SK-N-SH (cell line): ENCODE measurements at regions not wholly inside any gene's neighbourhood (a gene's known extent, or its start where the extent isn't known, plus 50 kb on each side); places are given as distances from the start of the nearest gene placed in this dataset.

ENCODE experiments used
- CTCF ChIA-PET: fragments of 300-600, 350-600 bp; formaldehyde crosslinking; extraction: SDS; loops from one replicate; lab custom pipeline; 2021; lab: Yijun Ruan, JAX
- POLR2A ChIA-PET: fragments of 350-600 bp; sonication (Branson Sonifier 250); formaldehyde crosslinking; extraction: SDS; loops from one replicate; lab custom pipeline; 2020; ENCODE audit warnings: antibody characterized with exemption, inconsistent platforms; lab: Yijun Ruan, JAX
- DNase-seq: peaks from one replicate; pipeline ENCODE4 v3.0.0; 2012
- H2AFZ ChIP-seq: fragments of 200-600 bp; sonication (generic); 2 replicates; pipeline ENCODE4 v1.8.1; 2016; ENCODE audit warnings: antibody characterized with exemption, mild to moderate bottlenecking, low read depth
- H3F3A ChIP-seq: fragments of 200-600 bp; sonication (generic); replicated peaks from 2 replicates; pipeline ENCODE3; 2016; ENCODE audit warnings: antibody characterized with exemption, mild to moderate bottlenecking; ENCODE audit not compliant: insufficient read depth
- H3K27ac ChIP-seq, 2 experiments: fragments of 200-500 bp in 1 of 2; fragments of 200-600 bp in 1 of 2; sonication (Bioruptor generic) in 1 of 2; sonication (generic), shearing (Covaris generic) in 1 of 2; 2 replicates each; pipeline versions ENCODE4 v1.5.1 to v1.6.1; 2014 to 2016; ENCODE audit warnings: low read depth in 2 of 2, inconsistent platforms in 1 of 2, low read length in 1 of 2, mild to moderate bottlenecking in 1 of 2, mixed read lengths in 1 of 2
- H3K27me3 ChIP-seq: fragments of 200-600 bp; sonication (generic), shearing (Covaris generic); 2 replicates; pipeline ENCODE4 v1.6.1; 2016; ENCODE audit warnings: mixed run types; ENCODE audit not compliant: insufficient read depth
- H3K36me3 ChIP-seq, 2 experiments: fragments of 200-500 bp in 1 of 2; fragments of 200-600 bp in 1 of 2; sonication (Bioruptor generic) in 1 of 2; sonication (generic) in 1 of 2; replicated peaks in 1 of 2; 2 replicates each; pipeline versions ENCODE3 to v1.5.1; 2014 to 2016; ENCODE audit warnings: low read length in 1 of 2, mild to moderate bottlenecking in 1 of 2; ENCODE audit not compliant: insufficient read depth in 2 of 2, control insufficient read depth in 1 of 2
- H3K4me1 ChIP-seq, 2 experiments: fragments of 200-500 bp in 1 of 2; fragments of 200-600 bp in 1 of 2; sonication (Bioruptor generic) in 1 of 2; sonication (generic), shearing (Covaris generic) in 1 of 2; 2 replicates each; pipeline versions ENCODE4 v1.5.1 to v1.6.1; 2014 to 2016; ENCODE audit warnings: low read depth in 1 of 2, low read length in 1 of 2, mixed run types in 1 of 2; ENCODE audit not compliant: insufficient read depth in 2 of 2, control insufficient read depth in 1 of 2
- H3K4me2 ChIP-seq: fragments of 200-600 bp; sonication (generic), shearing (Covaris generic); 2 replicates; pipeline ENCODE4 v1.6.1; 2017; ENCODE audit warnings: mixed run types
- H3K4me3 ChIP-seq, 2 experiments: fragments of 200-500 bp in 1 of 2; fragments of 200-600 bp in 1 of 2; sonication (Bioruptor generic) in 1 of 2; sonication (generic), shearing (Covaris generic) in 1 of 2; 2 replicates each; pipeline versions ENCODE4 v1.5.1 to v1.8.1; 2014 to 2016; ENCODE audit warnings: low read depth in 2 of 2, inconsistent platforms in 1 of 2, low read length in 1 of 2, mild to moderate bottlenecking in 1 of 2, mixed read lengths in 1 of 2, moderate library complexity in 1 of 2
- H3K79me2 ChIP-seq: fragments of 200-600 bp; sonication (generic); 2 replicates; pipeline ENCODE4 v1.8.1; 2017; ENCODE audit warnings: mild to moderate bottlenecking; ENCODE audit not compliant: insufficient read depth
- H3K9ac ChIP-seq: fragments of 200-600 bp; sonication (generic); 2 replicates; pipeline ENCODE4 v1.6.1; 2017; ENCODE audit warnings: mixed run types
- H3K9me2 ChIP-seq: fragments of 200-600 bp; sonication (generic); 2 replicates; pipeline ENCODE4 v1.6.1; 2017; ENCODE audit warnings: mixed run types
- H3K9me3 ChIP-seq: fragments of 200-600 bp; sonication (generic); 2 replicates; pipeline ENCODE4 v1.6.1; 2017; ENCODE audit warnings: mixed run types, mild to moderate bottlenecking, moderate library complexity
- H4K20me1 ChIP-seq: fragments of 200-600 bp; sonication (generic); 2 replicates; pipeline ENCODE4 v1.6.1; 2017; ENCODE audit warnings: mild to moderate bottlenecking, mixed run types; ENCODE audit not compliant: insufficient read depth
- FOXJ3 ChIP-seq: sonication (generic); formaldehyde crosslinking; IDR thresholded peaks from 2 replicates; pipeline ENCODE4 v1.5.1; 2020; ENCODE audit warnings: mild to moderate bottlenecking, missing genetic modification reagents
- FOXM1 ChIP-seq: IDR thresholded peaks from 2 replicates; pipeline ENCODE4 v1.4.0; 2012; ENCODE audit warnings: low read depth, mild to moderate bottlenecking
- IRF3 ChIP-seq: fragments of 150-350 bp; IDR thresholded peaks from 2 replicates; pipeline ENCODE4 v1.6.1; 2016; ENCODE audit warnings: mild to moderate bottlenecking, low read depth, low read length
- RAD21 ChIP-seq: IDR thresholded peaks from 2 replicates; pipeline ENCODE4 v1.6.1; 2012; ENCODE audit warnings: mild to moderate bottlenecking, low read length
- RFX5 ChIP-seq: IDR thresholded peaks from 2 replicates; pipeline ENCODE4 v1.6.1; 2012; ENCODE audit warnings: mild to moderate bottlenecking, improper control_type of control experiment, low read length
- SMC3 ChIP-seq: IDR thresholded peaks from 2 replicates; pipeline ENCODE4 v1.6.1; 2012; ENCODE audit warnings: low read depth, low read length, improper control_type of control experiment
- WGBS: methylation state at CpG from one replicate; pipeline ENCODE4 v1.1.6; 2017; ENCODE audit warnings: low lambda C conversion rate; 5-methylcytosine and 5-hydroxymethylcytosine counted together
- TF ChIP-seq, protein P1 (sequence below): fragments of 150-350 bp; IDR thresholded peaks from 2 replicates; pipeline ENCODE4 v1.6.1; 2017; ENCODE audit warnings: antibody characterized with exemption, low read length, low read depth, borderline replicate concordance
- TF ChIP-seq, protein P2 (sequence below): fragments of 200-600 bp; sonication (generic); IDR thresholded peaks from 2 replicates; pipeline ENCODE4 v1.6.1; 2017; ENCODE audit warnings: antibody characterized with exemption, mild to moderate bottlenecking, moderate library complexity

DNA sequence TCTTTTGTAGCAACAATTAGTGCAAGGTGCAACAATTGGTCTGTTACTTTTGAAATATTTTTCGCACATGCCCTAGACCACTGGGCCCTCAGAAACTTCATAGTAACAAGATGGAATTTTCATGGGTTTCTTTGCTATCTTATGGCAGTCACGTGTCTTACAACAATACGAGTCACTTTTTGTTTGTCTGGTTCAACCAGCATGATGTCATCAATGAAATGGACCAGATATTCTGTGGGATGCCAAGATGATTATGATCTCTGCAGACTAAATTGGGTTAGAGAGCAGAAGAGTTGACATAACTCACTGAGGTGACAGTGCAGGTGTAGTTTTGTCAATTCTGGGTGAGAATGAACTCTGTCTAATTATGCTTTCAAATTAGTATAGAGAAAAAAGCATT, 239.6 kb upstream of the RIOK2 start:
- CTCF ChIA-PET, result no interaction called here
- H3K27me3 ChIP-seq, result no peaks in the 10 kb centered on the region
- no peak for DNase-seq
- no peak overlapping the region for H3K4me2 ChIP-seq
- POLR2A ChIA-PET, result no interaction called here
- no peaks in the 10 kb centered on the region for H3K4me1 ChIP-seq
- H4K20me1 ChIP-seq, result no peaks in the 10 kb centered on the region
- H3K36me3 ChIP-seq, result no peaks in the 10 kb centered on the region
- no peaks in the 10 kb centered on the region for H3K9me3 ChIP-seq
- H3F3A ChIP-seq, result no peaks in the 10 kb centered on the region
- H3K9ac ChIP-seq, result no peak overlapping the region
- H3K4me3 ChIP-seq, result no peak overlapping the region
- TF ChIP-seq RFX5, result no peak
- TF ChIP-seq IRF3, result no peak
- TF ChIP-seq, protein P1, sequence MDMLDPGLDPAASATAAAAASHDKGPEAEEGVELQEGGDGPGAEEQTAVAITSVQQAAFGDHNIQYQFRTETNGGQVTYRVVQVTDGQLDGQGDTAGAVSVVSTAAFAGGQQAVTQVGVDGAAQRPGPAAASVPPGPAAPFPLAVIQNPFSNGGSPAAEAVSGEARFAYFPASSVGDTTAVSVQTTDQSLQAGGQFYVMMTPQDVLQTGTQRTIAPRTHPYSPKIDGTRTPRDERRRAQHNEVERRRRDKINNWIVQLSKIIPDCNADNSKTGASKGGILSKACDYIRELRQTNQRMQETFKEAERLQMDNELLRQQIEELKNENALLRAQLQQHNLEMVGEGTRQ, result no peak
- no peak for TF ChIP-seq FOXJ3 (CRISPR knock-in tag)
- H3K9me2 ChIP-seq, result no peaks in the 10 kb centered on the region
- 41% methylated on average over 3 of the region's 3 CpGs for WGBS
- H3K79me2 ChIP-seq, result no peaks in the 10 kb centered on the region
- H3K27ac ChIP-seq, result no peak overlapping the region
- no peak overlapping the region for H2AFZ ChIP-seq

DNA sequence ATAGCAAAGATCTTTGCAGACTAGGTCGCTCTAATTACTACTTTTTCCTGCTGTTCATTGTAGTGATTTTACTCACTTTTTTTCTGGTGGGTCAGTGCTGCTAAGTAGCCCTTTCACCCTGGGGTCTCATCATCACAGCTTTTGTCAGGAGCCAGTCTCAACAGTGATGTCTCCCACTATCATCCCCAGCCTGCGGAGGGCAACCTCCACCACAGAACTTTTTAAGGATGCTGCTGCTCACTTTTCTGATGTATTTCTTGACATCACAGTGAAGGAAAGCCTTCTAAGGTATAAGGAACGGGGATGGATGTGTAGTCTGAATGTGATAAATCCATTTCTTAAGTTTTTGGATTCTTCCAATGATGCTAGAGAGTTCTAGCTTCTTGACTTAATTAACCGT, 242.5 kb upstream of the RIOK2 start:
- Histone ChIP-seq H3K79me2 (no peaks in the 10 kb centered on the region), H4K20me1 (no peaks in the 10 kb centered on the region), H3K27me3 (no peaks in the 10 kb centered on the region), H3K36me3 (no peaks in the 10 kb centered on the region), H3F3A (no peaks in the 10 kb centered on the region), H3K27ac (no peak overlapping the region), H3K9me3 (no peaks in the 10 kb centered on the region), H3K4me3 (no peak overlapping the region), H3K4me1 (no peaks in the 10 kb centered on the region), H3K4me2 (no peak overlapping the region), H2AFZ (no peak overlapping the region), H3K9me2 (no peaks in the 10 kb centered on the region), H3K9ac (no peak overlapping the region)
- ChIA-PET CTCF (no interaction called here), POLR2A (no interaction called here)
- TF ChIP-seq RAD21, result peak; percentile 44
- TF ChIP-seq, protein P2, sequence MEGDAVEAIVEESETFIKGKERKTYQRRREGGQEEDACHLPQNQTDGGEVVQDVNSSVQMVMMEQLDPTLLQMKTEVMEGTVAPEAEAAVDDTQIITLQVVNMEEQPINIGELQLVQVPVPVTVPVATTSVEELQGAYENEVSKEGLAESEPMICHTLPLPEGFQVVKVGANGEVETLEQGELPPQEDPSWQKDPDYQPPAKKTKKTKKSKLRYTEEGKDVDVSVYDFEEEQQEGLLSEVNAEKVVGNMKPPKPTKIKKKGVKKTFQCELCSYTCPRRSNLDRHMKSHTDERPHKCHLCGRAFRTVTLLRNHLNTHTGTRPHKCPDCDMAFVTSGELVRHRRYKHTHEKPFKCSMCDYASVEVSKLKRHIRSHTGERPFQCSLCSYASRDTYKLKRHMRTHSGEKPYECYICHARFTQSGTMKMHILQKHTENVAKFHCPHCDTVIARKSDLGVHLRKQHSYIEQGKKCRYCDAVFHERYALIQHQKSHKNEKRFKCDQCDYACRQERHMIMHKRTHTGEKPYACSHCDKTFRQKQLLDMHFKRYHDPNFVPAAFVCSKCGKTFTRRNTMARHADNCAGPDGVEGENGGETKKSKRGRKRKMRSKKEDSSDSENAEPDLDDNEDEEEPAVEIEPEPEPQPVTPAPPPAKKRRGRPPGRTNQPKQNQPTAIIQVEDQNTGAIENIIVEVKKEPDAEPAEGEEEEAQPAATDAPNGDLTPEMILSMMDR, result peak; percentile 44
- no peak for TF ChIP-seq FOXM1
- peak; percentile 29; the same call in 1 of the 2 replicates for TF ChIP-seq SMC3
- TF ChIP-seq FOXJ3 (CRISPR knock-in tag), result no peak
- DNase-seq, result no peak
- 51% methylated on average over 4 of the region's 4 CpGs for WGBS
